ENCODE measurements at regions not wholly inside any gene's neighbourhood (a gene's known extent, or its start where the extent isn't known, plus 50 kb on each side); places are given as distances from the start of the nearest gene placed in this dataset.

DNA sequence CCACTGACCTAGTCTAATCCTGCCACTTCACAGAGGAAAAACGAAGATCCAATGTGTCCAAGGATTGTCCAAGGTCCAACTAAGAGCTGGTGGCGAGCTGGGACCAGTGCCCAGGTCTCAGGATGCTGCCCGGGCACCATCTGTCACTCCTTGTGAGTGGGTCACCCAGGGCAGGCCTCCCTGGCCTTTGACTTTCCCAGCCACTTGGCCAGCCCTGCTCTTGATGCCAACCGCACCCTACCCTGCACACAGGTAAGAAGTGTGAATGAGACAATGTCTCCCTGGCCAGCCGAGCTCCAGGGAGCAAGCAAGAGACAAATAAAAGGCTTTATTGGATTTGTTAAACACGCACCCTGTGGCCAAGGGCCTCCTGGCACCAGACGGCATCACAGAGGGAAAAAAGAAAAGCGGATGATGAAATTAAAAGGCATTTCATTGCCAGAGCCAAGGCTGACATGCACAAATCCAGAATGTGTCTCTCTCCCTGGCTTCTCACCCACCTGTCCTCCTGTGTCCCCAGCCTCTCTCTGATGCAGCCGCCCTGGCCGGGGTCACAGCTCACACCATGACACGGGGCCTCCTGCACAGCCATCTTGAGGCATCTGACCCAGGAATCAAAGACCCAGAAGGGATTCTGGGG lies 72.8 kb downstream of the CAMK2N1 start:
- TF ChIP-seq, protein P1, sequence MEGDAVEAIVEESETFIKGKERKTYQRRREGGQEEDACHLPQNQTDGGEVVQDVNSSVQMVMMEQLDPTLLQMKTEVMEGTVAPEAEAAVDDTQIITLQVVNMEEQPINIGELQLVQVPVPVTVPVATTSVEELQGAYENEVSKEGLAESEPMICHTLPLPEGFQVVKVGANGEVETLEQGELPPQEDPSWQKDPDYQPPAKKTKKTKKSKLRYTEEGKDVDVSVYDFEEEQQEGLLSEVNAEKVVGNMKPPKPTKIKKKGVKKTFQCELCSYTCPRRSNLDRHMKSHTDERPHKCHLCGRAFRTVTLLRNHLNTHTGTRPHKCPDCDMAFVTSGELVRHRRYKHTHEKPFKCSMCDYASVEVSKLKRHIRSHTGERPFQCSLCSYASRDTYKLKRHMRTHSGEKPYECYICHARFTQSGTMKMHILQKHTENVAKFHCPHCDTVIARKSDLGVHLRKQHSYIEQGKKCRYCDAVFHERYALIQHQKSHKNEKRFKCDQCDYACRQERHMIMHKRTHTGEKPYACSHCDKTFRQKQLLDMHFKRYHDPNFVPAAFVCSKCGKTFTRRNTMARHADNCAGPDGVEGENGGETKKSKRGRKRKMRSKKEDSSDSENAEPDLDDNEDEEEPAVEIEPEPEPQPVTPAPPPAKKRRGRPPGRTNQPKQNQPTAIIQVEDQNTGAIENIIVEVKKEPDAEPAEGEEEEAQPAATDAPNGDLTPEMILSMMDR (IDR thresholded peaks at IDR 0.05) = no peak
- TF ChIP-seq POLR2A (IDR thresholded peaks at IDR 0.05) = no peak
- no peak for TF ChIP-seq POLR2AphosphoS5 (IDR thresholded peaks at IDR 0.05)

Measured in prostate gland (tissue), 2 donors.